HUES64 (cell line): ENCODE measurements at regions not wholly inside any gene's neighbourhood (a gene's known extent, or its start where the extent isn't known, plus 50 kb on each side); places are given as distances from the start of the nearest gene placed in this dataset.

Experiments used
- H3K27ac ChIP-seq: 2 replicates; pipeline ENCODE4 v1.7.0; 2013; ENCODE audit warnings: low read depth, low read length, inconsistent platforms
- H3K27me3 ChIP-seq: 2 replicates; pipeline ENCODE4 v1.6.1; 2013; ENCODE audit warnings: mild to moderate bottlenecking, low read length; ENCODE audit not compliant: insufficient read depth
- H3K36me3 ChIP-seq: 2 replicates; pipeline ENCODE4 v1.6.1; 2013; ENCODE audit warnings: mild to moderate bottlenecking, low read length; ENCODE audit not compliant: insufficient read depth
- H3K4me1 ChIP-seq: 2 replicates; pipeline ENCODE4 v1.6.1; 2013; ENCODE audit warnings: mild to moderate bottlenecking, low read length, moderate library complexity; ENCODE audit not compliant: insufficient read depth
- H3K4me3 ChIP-seq: 2 replicates; pipeline ENCODE4 v1.5.1; 2013; ENCODE audit warnings: mild to moderate bottlenecking, low read length, moderate library complexity
- H3K9ac ChIP-seq: 2 replicates; pipeline ENCODE4 v1.6.1; 2013; ENCODE audit warnings: mild to moderate bottlenecking, low read depth, low read length
- H3K9me3 ChIP-seq: 2 replicates; pipeline ENCODE4 v1.6.1; 2013; ENCODE audit warnings: low read depth, low read length; ENCODE audit not compliant: insufficient read depth
- WGBS: fragments of 150-250, 120-280 bp; methylation state at CpG from one replicate; pipeline ENCODE4 v1.1.7; 2013; ENCODE audit warnings: missing lambda C conversion rate; 5-methylcytosine and 5-hydroxymethylcytosine counted together

GRCh38 chr6:74611220-74611619 lies 594.6 kb downstream of the COL12A1 start:
- H3K4me1 ChIP-seq: peaks cover 17% of the 10 kb centered on the region; the same call in 1 of the 2 replicates

GRCh38 chr6:74610352-74610751 lies 595.5 kb downstream of the COL12A1 start:
- Histone ChIP-seq H3K27me3 (no peaks in the 10 kb centered on the region), H3K4me3 (no peak overlapping the region), H3K9ac (no peak overlapping the region), H3K9me3 (no peaks in the 10 kb centered on the region), H3K27ac (no peak overlapping the region), H3K36me3 (no peaks in the 10 kb centered on the region), H3K4me1 (peaks cover 19% of the 10 kb centered on the region; the same call in 1 of the 2 replicates)
- WGBS: 95% methylated on average over 1 of the region's 1 CpG

More at GRCh38 chr6:74611220-74611619, 594.6 kb downstream of the COL12A1 start:
- Histone ChIP-seq H3K36me3 (no peaks in the 10 kb centered on the region), H3K9ac (no peak overlapping the region), H3K9me3 (no peaks in the 10 kb centered on the region), H3K27me3 (no peaks in the 10 kb centered on the region), H3K27ac (no peak overlapping the region), H3K4me3 (no peak overlapping the region)

GRCh38 chr6:74609871-74610270 lies 596.0 kb downstream of the COL12A1 start:
- Histone ChIP-seq H3K4me1 (peaks cover 19% of the 10 kb centered on the region; the same call in 1 of the 2 replicates), H3K9ac (no peak overlapping the region), H3K4me3 (no peak overlapping the region), H3K9me3 (no peaks in the 10 kb centered on the region), H3K27ac (no peak overlapping the region), H3K36me3 (no peaks in the 10 kb centered on the region), H3K27me3 (no peaks in the 10 kb centered on the region)
- 67% methylated on average over 1 of the region's 1 CpG for WGBS

- H3K4me1 ChIP-seq: peaks cover 19% of the 10 kb centered on the region; the same call in 1 of the 2 replicates
Observed at GRCh38 chr6:74607934-74608333, 597.9 kb downstream of the COL12A1 start.

GRCh38 chr6:74607468-74607867 lies 598.4 kb downstream of the COL12A1 start:
- WGBS: 89% methylated on average over 1 of the region's 1 CpG
- Histone ChIP-seq H3K4me3 (no peak overlapping the region), H3K36me3 (no peaks in the 10 kb centered on the region), H3K9me3 (no peaks in the 10 kb centered on the region), H3K27ac (no peak overlapping the region), H3K27me3 (no peaks in the 10 kb centered on the region), H3K9ac (no peak overlapping the region), H3K4me1 (peaks cover 19% of the 10 kb centered on the region; the same call in 1 of the 2 replicates)

More at GRCh38 chr6:74607934-74608333, 597.9 kb downstream of the COL12A1 start:
- Histone ChIP-seq H3K9me3 (no peaks in the 10 kb centered on the region), H3K27me3 (no peaks in the 10 kb centered on the region), H3K9ac (no peak overlapping the region), H3K36me3 (no peaks in the 10 kb centered on the region), H3K4me3 (no peak overlapping the region), H3K27ac (no peak overlapping the region)
- 42% methylated on average over 3 of the region's 3 CpGs for WGBS

- no peaks in the 10 kb centered on the region for H3K36me3 ChIP-seq
- H3K27ac ChIP-seq: no peak overlapping the region
- H3K4me1 ChIP-seq: peaks cover 19% of the 10 kb centered on the region; the same call in 1 of the 2 replicates
- peak overlapping the region; percentile 20; the same call in 1 of the 2 replicates for H3K9ac ChIP-seq
- no peaks in the 10 kb centered on the region for H3K27me3 ChIP-seq
- H3K9me3 ChIP-seq: no peaks in the 10 kb centered on the region
- 83% methylated on average over 1 of the region's 3 CpGs for WGBS
- H3K4me3 ChIP-seq: no peak overlapping the region
Observed at GRCh38 chr6:74606582-74607071, 599.2 kb downstream of the COL12A1 start.

- Histone ChIP-seq H3K27ac (no peak overlapping the region), H3K4me3 (no peak overlapping the region), H3K9me3 (no peaks in the 10 kb centered on the region), H3K36me3 (no peaks in the 10 kb centered on the region), H3K4me1 (peaks cover 19% of the 10 kb centered on the region; the same call in 1 of the 2 replicates), H3K9ac (peak overlapping the region; percentile 20; the same call in 1 of the 2 replicates), H3K27me3 (no peaks in the 10 kb centered on the region)
- 100% methylated on average over 1 of the region's 3 CpGs for WGBS
Observed at GRCh38 chr6:74605922-74606581, 599.8 kb downstream of the COL12A1 start.

- Histone ChIP-seq H3K9me3 (no peaks in the 10 kb centered on the region), H3K27me3 (no peaks in the 10 kb centered on the region), H3K4me1 (peaks cover 19% of the 10 kb centered on the region; the same call in 1 of the 2 replicates), H3K27ac (no peak overlapping the region), H3K36me3 (no peaks in the 10 kb centered on the region), H3K9ac (no peak overlapping the region), H3K4me3 (no peak overlapping the region)
- 100% methylated on average over 3 of the region's 3 CpGs for WGBS
Observed at GRCh38 chr6:74604279-74604678, 601.6 kb downstream of the COL12A1 start.

GRCh38 chr6:74603322-74604076 lies 602.4 kb downstream of the COL12A1 start:
- WGBS: 92% methylated on average over 1 of the region's 2 CpGs
- Histone ChIP-seq H3K27me3 (no peaks in the 10 kb centered on the region), H3K9ac (no peak overlapping the region), H3K27ac (no peak overlapping the region), H3K9me3 (no peaks in the 10 kb centered on the region), H3K4me3 (no peak overlapping the region), H3K4me1 (peaks cover 19% of the 10 kb centered on the region; the same call in 1 of the 2 replicates), H3K36me3 (no peaks in the 10 kb centered on the region)

- H3K27me3 ChIP-seq: no peaks in the 10 kb centered on the region
- no peaks in the 10 kb centered on the region for H3K9me3 ChIP-seq
- H3K4me3 ChIP-seq: no peak overlapping the region
- H3K9ac ChIP-seq: no peak overlapping the region
- 99% methylated on average over 3 of the region's 3 CpGs for WGBS
- H3K4me1 ChIP-seq: peaks cover 11% of the 10 kb centered on the region; the same call in 1 of the 2 replicates
- H3K36me3 ChIP-seq: no peaks in the 10 kb centered on the region
- H3K27ac ChIP-seq: no peak overlapping the region
Observed at GRCh38 chr6:74602206-74602605, 603.6 kb downstream of the COL12A1 start.
